Ishikawa (cell line): ENCODE measurements at regions not wholly inside any gene's neighbourhood (a gene's known extent, or its start where the extent isn't known, plus 50 kb on each side); places are given as distances from the start of the nearest gene placed in this dataset.

ENCODE experiments used
- CEBPB ChIP-seq: IDR thresholded peaks from 2 replicates; pipeline ENCODE4 v1.6.1; 2012
- CREB1 ChIP-seq: IDR thresholded peaks from 2 replicates; pipeline ENCODE4 v1.6.1; 2012; ENCODE audit warnings: low read depth
- EGR1 ChIP-seq: IDR thresholded peaks from 2 replicates; pipeline ENCODE4 v1.6.1; 2012
- EP300 ChIP-seq: IDR thresholded peaks from 2 replicates; pipeline ENCODE4 v1.6.1; 2012; ENCODE audit warnings: borderline replicate concordance
- FOXM1 ChIP-seq: IDR thresholded peaks from 2 replicates; pipeline ENCODE4 v1.6.1; 2012; ENCODE audit warnings: low read depth, borderline replicate concordance
- MAX ChIP-seq: IDR thresholded peaks from 2 replicates; pipeline ENCODE4 v1.6.1; 2012
- NFIC ChIP-seq: IDR thresholded peaks from 2 replicates; pipeline ENCODE4 v1.6.1; 2012
- RAD21 ChIP-seq: IDR thresholded peaks from 2 replicates; pipeline ENCODE4 v1.6.1; 2012; ENCODE audit warnings: low read depth
- REST ChIP-seq: IDR thresholded peaks from 2 replicates; pipeline ENCODE4 v1.6.1; 2012; ENCODE audit warnings: low read depth, mild to moderate bottlenecking
- TAF1 ChIP-seq: IDR thresholded peaks from 2 replicates; pipeline ENCODE4 v1.6.1; 2012; ENCODE audit warnings: low read depth, mild to moderate bottlenecking
- TCF12 ChIP-seq: IDR thresholded peaks from 2 replicates; pipeline ENCODE4 v1.6.1; 2012; ENCODE audit warnings: low read depth
- TEAD4 ChIP-seq: IDR thresholded peaks from 2 replicates; pipeline ENCODE4 v1.6.1; 2012
- USF1 ChIP-seq: IDR thresholded peaks from 2 replicates; pipeline ENCODE4 v1.6.1; 2012
- YY1 ChIP-seq: IDR thresholded peaks from 2 replicates; pipeline ENCODE4 v1.6.1; 2012; ENCODE audit warnings: low read depth
- ZBTB7A ChIP-seq: IDR thresholded peaks from 2 replicates; pipeline ENCODE4 v1.6.1; 2012; ENCODE audit warnings: low read depth

- TF ChIP-seq REST (no peak), CEBPB (no peak), TCF12 (no peak), NFIC (no peak), RAD21 (no peak), FOXM1 (no peak), CREB1 (no peak), TEAD4 (no peak), ZBTB7A (no peak), USF1 (no peak), TAF1 (no peak), EGR1 (no peak), EP300 (no peak), YY1 (no peak), MAX (no peak)
These were observed 209.8 kb upstream of the PDE10A start for GRCh38 chr6:165872811-165873210.

- no peak for TF ChIP-seq CEBPB
These were observed 209.3 kb upstream of the PDE10A start for GRCh38 chr6:165872311-165872710.

GRCh38 chr6:165871571-165871970 is 208.5 kb upstream of the PDE10A start:
- TF ChIP-seq REST, result no peak
- no peak for TF ChIP-seq NFIC
- no peak for TF ChIP-seq RAD21
- TF ChIP-seq TAF1, result no peak
- no peak for TF ChIP-seq CREB1
- TF ChIP-seq MAX, result no peak
- no peak for TF ChIP-seq YY1

- no peak for TF ChIP-seq TAF1
- no peak for TF ChIP-seq REST
- TF ChIP-seq FOXM1, result no peak
- TF ChIP-seq MAX, result no peak
- TF ChIP-seq ZBTB7A, result no peak
- no peak for TF ChIP-seq RAD21
- TF ChIP-seq USF1, result no peak
- TF ChIP-seq CEBPB, result no peak
- TF ChIP-seq EP300, result no peak
- TF ChIP-seq TCF12, result no peak
- TF ChIP-seq CREB1, result no peak
- TF ChIP-seq NFIC, result no peak
- no peak for TF ChIP-seq EGR1
- no peak for TF ChIP-seq YY1
These were observed 206.5 kb upstream of the PDE10A start for GRCh38 chr6:165869526-165869925.

GRCh38 chr6:165864925-165865324 is 201.9 kb upstream of the PDE10A start:
- TF ChIP-seq YY1 (no peak), RAD21 (no peak), CEBPB (no peak), CREB1 (no peak), TCF12 (no peak), EP300 (no peak), NFIC (no peak), TEAD4 (no peak), TAF1 (no peak), MAX (no peak), EGR1 (no peak), FOXM1 (no peak), ZBTB7A (no peak)
